HEK293 (cell line): ENCODE measurements at regions not wholly inside any gene's neighbourhood (a gene's known extent, or its start where the extent isn't known, plus 50 kb on each side); places are given as distances from the start of the nearest gene placed in this dataset.

Source experiments
- PATZ1 ChIP-seq: fragments of 450-650 bp; formaldehyde crosslinking; IDR thresholded peaks from 2 replicates; pipeline ENCODE4 v1.5.1; 2016; ENCODE audit warnings: missing biosample characterization, missing genetic modification characterization
- ZNF140 ChIP-seq: fragments of 450-650 bp; formaldehyde crosslinking; IDR thresholded peaks from 2 replicates; pipeline ENCODE4 v1.5.1; 2016; ENCODE audit warnings: missing biosample characterization, missing genetic modification characterization

GRCh38 chr3:26484140-26484539 lies 138.4 kb upstream of the LRRC3B start:
- TF ChIP-seq PATZ1 (tag by site-specific recombination) (no peak), ZNF140 (tag by site-specific recombination) (no peak)
